ENCODE measurements at regions not wholly inside any gene's neighbourhood (a gene's known extent, or its start where the extent isn't known, plus 50 kb on each side); places are given as distances from the start of the nearest gene placed in this dataset.

- TF ChIP-seq, protein P1, sequence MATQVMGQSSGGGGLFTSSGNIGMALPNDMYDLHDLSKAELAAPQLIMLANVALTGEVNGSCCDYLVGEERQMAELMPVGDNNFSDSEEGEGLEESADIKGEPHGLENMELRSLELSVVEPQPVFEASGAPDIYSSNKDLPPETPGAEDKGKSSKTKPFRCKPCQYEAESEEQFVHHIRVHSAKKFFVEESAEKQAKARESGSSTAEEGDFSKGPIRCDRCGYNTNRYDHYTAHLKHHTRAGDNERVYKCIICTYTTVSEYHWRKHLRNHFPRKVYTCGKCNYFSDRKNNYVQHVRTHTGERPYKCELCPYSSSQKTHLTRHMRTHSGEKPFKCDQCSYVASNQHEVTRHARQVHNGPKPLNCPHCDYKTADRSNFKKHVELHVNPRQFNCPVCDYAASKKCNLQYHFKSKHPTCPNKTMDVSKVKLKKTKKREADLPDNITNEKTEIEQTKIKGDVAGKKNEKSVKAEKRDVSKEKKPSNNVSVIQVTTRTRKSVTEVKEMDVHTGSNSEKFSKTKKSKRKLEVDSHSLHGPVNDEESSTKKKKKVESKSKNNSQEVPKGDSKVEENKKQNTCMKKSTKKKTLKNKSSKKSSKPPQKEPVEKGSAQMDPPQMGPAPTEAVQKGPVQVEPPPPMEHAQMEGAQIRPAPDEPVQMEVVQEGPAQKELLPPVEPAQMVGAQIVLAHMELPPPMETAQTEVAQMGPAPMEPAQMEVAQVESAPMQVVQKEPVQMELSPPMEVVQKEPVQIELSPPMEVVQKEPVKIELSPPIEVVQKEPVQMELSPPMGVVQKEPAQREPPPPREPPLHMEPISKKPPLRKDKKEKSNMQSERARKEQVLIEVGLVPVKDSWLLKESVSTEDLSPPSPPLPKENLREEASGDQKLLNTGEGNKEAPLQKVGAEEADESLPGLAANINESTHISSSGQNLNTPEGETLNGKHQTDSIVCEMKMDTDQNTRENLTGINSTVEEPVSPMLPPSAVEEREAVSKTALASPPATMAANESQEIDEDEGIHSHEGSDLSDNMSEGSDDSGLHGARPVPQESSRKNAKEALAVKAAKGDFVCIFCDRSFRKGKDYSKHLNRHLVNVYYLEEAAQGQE (tag by site-specific recombination; IDR thresholded peaks at IDR 0.05), result no peak
- TF ChIP-seq ZNF121 (tag by site-specific recombination; IDR thresholded peaks at IDR 0.05) (no peak), ZNF580 (tag by site-specific recombination; IDR thresholded peaks at IDR 0.05) (no peak), ZBTB49 (tag by site-specific recombination; IDR thresholded peaks at IDR 0.05; ENCODE audit: low read depth) (no peak), HOXA7 (CRISPR knock-in tag; IDR thresholded peaks at IDR 0.05; ENCODE audit: borderline replicate concordance) (no peak), ZNF776 (tag by site-specific recombination; IDR thresholded peaks at IDR 0.05; ENCODE audit: borderline replicate concordance) (no peak), MYNN (tag by site-specific recombination; IDR thresholded peaks at IDR 0.05; ENCODE audit: borderline replicate concordance) (no peak), ZNF48 (tag by site-specific recombination; IDR thresholded peaks at IDR 0.05) (no peak), ZNF571 (tag by site-specific recombination; IDR thresholded peaks at IDR 0.05) (no peak)
- TF ChIP-seq, protein P2, sequence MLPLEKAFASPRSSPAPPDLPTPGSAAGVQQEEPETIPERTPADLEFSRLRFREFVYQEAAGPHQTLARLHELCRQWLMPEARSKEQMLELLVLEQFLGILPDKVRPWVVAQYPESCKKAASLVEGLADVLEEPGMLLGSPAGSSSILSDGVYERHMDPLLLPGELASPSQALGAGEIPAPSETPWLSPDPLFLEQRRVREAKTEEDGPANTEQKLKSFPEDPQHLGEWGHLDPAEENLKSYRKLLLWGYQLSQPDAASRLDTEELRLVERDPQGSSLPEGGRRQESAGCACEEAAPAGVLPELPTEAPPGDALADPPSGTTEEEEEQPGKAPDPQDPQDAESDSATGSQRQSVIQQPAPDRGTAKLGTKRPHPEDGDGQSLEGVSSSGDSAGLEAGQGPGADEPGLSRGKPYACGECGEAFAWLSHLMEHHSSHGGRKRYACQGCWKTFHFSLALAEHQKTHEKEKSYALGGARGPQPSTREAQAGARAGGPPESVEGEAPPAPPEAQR (tag by site-specific recombination; IDR thresholded peaks at IDR 0.05), result no peak
- TF ChIP-seq, protein P3, sequence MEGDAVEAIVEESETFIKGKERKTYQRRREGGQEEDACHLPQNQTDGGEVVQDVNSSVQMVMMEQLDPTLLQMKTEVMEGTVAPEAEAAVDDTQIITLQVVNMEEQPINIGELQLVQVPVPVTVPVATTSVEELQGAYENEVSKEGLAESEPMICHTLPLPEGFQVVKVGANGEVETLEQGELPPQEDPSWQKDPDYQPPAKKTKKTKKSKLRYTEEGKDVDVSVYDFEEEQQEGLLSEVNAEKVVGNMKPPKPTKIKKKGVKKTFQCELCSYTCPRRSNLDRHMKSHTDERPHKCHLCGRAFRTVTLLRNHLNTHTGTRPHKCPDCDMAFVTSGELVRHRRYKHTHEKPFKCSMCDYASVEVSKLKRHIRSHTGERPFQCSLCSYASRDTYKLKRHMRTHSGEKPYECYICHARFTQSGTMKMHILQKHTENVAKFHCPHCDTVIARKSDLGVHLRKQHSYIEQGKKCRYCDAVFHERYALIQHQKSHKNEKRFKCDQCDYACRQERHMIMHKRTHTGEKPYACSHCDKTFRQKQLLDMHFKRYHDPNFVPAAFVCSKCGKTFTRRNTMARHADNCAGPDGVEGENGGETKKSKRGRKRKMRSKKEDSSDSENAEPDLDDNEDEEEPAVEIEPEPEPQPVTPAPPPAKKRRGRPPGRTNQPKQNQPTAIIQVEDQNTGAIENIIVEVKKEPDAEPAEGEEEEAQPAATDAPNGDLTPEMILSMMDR (tag by site-specific recombination; IDR thresholded peaks at IDR 0.05), result no peak
- TF ChIP-seq, protein P4, sequence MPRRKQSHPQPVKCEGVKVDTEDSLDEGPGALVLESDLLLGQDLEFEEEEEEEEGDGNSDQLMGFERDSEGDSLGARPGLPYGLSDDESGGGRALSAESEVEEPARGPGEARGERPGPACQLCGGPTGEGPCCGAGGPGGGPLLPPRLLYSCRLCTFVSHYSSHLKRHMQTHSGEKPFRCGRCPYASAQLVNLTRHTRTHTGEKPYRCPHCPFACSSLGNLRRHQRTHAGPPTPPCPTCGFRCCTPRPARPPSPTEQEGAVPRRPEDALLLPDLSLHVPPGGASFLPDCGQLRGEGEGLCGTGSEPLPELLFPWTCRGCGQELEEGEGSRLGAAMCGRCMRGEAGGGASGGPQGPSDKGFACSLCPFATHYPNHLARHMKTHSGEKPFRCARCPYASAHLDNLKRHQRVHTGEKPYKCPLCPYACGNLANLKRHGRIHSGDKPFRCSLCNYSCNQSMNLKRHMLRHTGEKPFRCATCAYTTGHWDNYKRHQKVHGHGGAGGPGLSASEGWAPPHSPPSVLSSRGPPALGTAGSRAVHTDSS (tag by site-specific recombination; IDR thresholded peaks at IDR 0.05), result no peak
Measured at GRCh38 chr9:95598236-95598635, 81.5 kb upstream of the PTCH1 start.
